ENCODE measurements at regions not wholly inside any gene's neighbourhood (a gene's known extent, or its start where the extent isn't known, plus 50 kb on each side); places are given as distances from the start of the nearest gene placed in this dataset.

- TF ChIP-seq CTCF (IDR thresholded peaks at IDR 0.05), result peak in 1 of 3 experiments; percentile 7
- no peak for TF ChIP-seq POLR2AphosphoS5 (IDR thresholded peaks at IDR 0.05)
- no peak for TF ChIP-seq POLR2A (IDR thresholded peaks at IDR 0.05; ENCODE audit: low read depth)
These were observed 310.4 kb downstream of the SPRY2 start for GRCh38 chr13:80030491-80030890.

Measured in esophagus muscularis mucosa (tissue), 3 donors.